Smooth muscle cell (in vitro differentiated cells): ENCODE measurements at regions not wholly inside any gene's neighbourhood (a gene's known extent, or its start where the extent isn't known, plus 50 kb on each side); places are given as distances from the start of the nearest gene placed in this dataset.

Experiments
- DNase-seq: peaks from one replicate; lab custom pipeline; 2025; ENCODE audit not compliant: unreplicated experiment; lab: John Stamatoyannopoulos, UW
- H2AFZ ChIP-seq: fragments of 200-600 bp; sonication (generic); 2 replicates; pipeline ENCODE4 v1.6.0; 2016; ENCODE audit warnings: antibody characterized with exemption, low read depth, mild to moderate bottlenecking
- H3F3A ChIP-seq: fragments of 200-600 bp; sonication (generic); 2 replicates; pipeline ENCODE4 v1.6.0; 2017; ENCODE audit warnings: antibody characterized with exemption, low read depth
- H3K27ac ChIP-seq: fragments of 200-600 bp; sonication (generic); 2 replicates; pipeline ENCODE4 v1.5.1; 2016; ENCODE audit warnings: low read depth, mild to moderate bottlenecking
- H3K27me3 ChIP-seq: fragments of 200-600 bp; sonication (generic); 2 replicates; pipeline ENCODE4 v1.6.1; 2016; ENCODE audit warnings: low read depth, mild to moderate bottlenecking
- H3K36me3 ChIP-seq: fragments of 200-600 bp; sonication (generic); 2 replicates; pipeline ENCODE4 v1.5.1; 2016; ENCODE audit warnings: low read depth
- H3K4me1 ChIP-seq: fragments of 200-600 bp; sonication (generic); 2 replicates; pipeline ENCODE4 v1.5.1; 2016; ENCODE audit warnings: low read depth
- H3K4me2 ChIP-seq: fragments of 200-600 bp; sonication (generic); 2 replicates; pipeline ENCODE4 v1.6.0; 2016; ENCODE audit warnings: mild to moderate bottlenecking
- H3K4me3 ChIP-seq: fragments of 200-600 bp; sonication (generic); 2 replicates; pipeline ENCODE4 v1.5.1; 2016; ENCODE audit warnings: mild to moderate bottlenecking
- H3K79me2 ChIP-seq: fragments of 200-600 bp; sonication (generic); 2 replicates; pipeline ENCODE4 v1.6.0; 2016; ENCODE audit warnings: low read depth, mild to moderate bottlenecking
- H3K9ac ChIP-seq: fragments of 200-600 bp; sonication (generic); 2 replicates; pipeline ENCODE4 v1.6.0; 2016; ENCODE audit warnings: low read depth
- H3K9me3 ChIP-seq: fragments of 200-600 bp; sonication (generic); replicated peaks from 2 replicates; pipeline ENCODE4 v1.5.1; 2016; ENCODE audit warnings: low read depth
- H4K20me1 ChIP-seq: fragments of 200-600 bp; sonication (generic); 2 replicates; pipeline ENCODE4 v1.6.0; 2016; ENCODE audit warnings: low read depth
- CTCF ChIP-seq: fragments of 200-600 bp; sonication (generic); IDR thresholded peaks from 2 replicates; pipeline ENCODE4 v1.5.1; 2017; ENCODE audit warnings: borderline replicate concordance, mild to moderate bottlenecking, antibody characterized with exemption; ENCODE audit not compliant: insufficient read depth, poor library complexity, severe bottlenecking
- WGBS: methylation state at CpG from one replicate; pipeline ENCODE4 v1.1.7; 2016; ENCODE audit warnings: low lambda C conversion rate; 5-methylcytosine and 5-hydroxymethylcytosine counted together

GRCh38 chr6:21969192-21969591 lies 327.6 kb downstream of the PRL start:
- Histone ChIP-seq H2AFZ (no peak overlapping the region), H4K20me1 (no peaks in the 10 kb centered on the region), H3K79me2 (no peaks in the 10 kb centered on the region), H3K9me3 (no peaks in the 10 kb centered on the region), H3K4me3 (no peak overlapping the region), H3K27ac (no peak overlapping the region), H3K4me2 (no peak overlapping the region), H3F3A (no peaks in the 10 kb centered on the region), H3K9ac (no peak overlapping the region), H3K4me1 (peaks cover 30% of the 10 kb centered on the region), H3K27me3 (no peaks in the 10 kb centered on the region), H3K36me3 (no peaks in the 10 kb centered on the region)
- TF ChIP-seq CTCF = no peak
- WGBS = 83% methylated on average over 4 of the region's 4 CpGs
- no peak for DNase-seq

- Histone ChIP-seq H2AFZ (no peak overlapping the region), H3K27ac (peak overlapping the region; percentile 31), H3F3A (no peaks in the 10 kb centered on the region), H3K4me1 (peaks cover 30% of the 10 kb centered on the region), H3K79me2 (no peaks in the 10 kb centered on the region), H3K4me2 (peak overlapping the region; percentile 41), H3K9me3 (no peaks in the 10 kb centered on the region), H4K20me1 (no peaks in the 10 kb centered on the region), H3K36me3 (no peaks in the 10 kb centered on the region), H3K4me3 (no peak overlapping the region), H3K27me3 (no peaks in the 10 kb centered on the region), H3K9ac (no peak overlapping the region)
- 54% methylated on average over 9 of the region's 9 CpGs for WGBS
- DNase-seq = no peak
- no peak for TF ChIP-seq CTCF
Measured at GRCh38 chr6:21970569-21971300, 326.1 kb downstream of the PRL start.

DNA sequence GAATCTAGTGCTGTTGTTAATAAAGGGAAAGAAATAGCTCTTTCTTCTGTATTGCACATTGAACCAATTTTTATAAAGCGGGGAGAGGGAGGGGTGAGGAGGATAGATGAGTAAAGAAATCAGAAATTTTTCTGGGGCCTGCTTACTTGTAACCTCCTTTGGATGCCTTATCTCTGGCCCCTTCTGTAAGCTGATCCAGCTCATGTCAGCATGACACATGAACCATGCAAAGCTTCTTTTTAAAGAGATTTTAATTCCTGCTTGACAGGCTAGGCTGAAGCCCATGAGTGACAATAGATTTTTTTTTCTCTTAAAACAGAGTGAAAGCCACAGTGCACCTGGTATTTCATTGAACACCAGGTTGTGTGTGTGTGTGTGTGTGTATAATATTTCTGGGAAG lies 325.3 kb downstream of the PRL start:
- Histone ChIP-seq H2AFZ (no peak overlapping the region), H3K9me3 (no peaks in the 10 kb centered on the region), H3K9ac (no peak overlapping the region), H3K36me3 (no peaks in the 10 kb centered on the region), H3K27me3 (no peaks in the 10 kb centered on the region), H3K79me2 (no peaks in the 10 kb centered on the region), H4K20me1 (no peaks in the 10 kb centered on the region), H3K4me2 (peak overlapping the region; percentile 41), H3K4me3 (no peak overlapping the region), H3K27ac (peak overlapping the region; percentile 31), H3K4me1 (peaks cover 30% of the 10 kb centered on the region), H3F3A (no peaks in the 10 kb centered on the region)
- TF ChIP-seq CTCF = no peak
- no peak for DNase-seq
- 81% methylated on average over 1 of the region's 1 CpG for WGBS

GRCh38 chr6:21972516-21972915 lies 324.3 kb downstream of the PRL start:
- no peak for TF ChIP-seq CTCF
- Histone ChIP-seq H3K36me3 (no peaks in the 10 kb centered on the region), H3K4me1 (peaks cover 22% of the 10 kb centered on the region), H3K27me3 (no peaks in the 10 kb centered on the region), H3K9ac (no peak overlapping the region), H3K4me2 (no peak overlapping the region), H3K4me3 (no peak overlapping the region), H3K27ac (no peak overlapping the region), H4K20me1 (no peaks in the 10 kb centered on the region), H2AFZ (no peak overlapping the region), H3K79me2 (no peaks in the 10 kb centered on the region), H3F3A (no peaks in the 10 kb centered on the region), H3K9me3 (no peaks in the 10 kb centered on the region)
- 96% methylated on average over 5 of the region's 5 CpGs for WGBS
- DNase-seq = no peak
